ENCODE measurements at regions not wholly inside any gene's neighbourhood (a gene's known extent, or its start where the extent isn't known, plus 50 kb on each side); places are given as distances from the start of the nearest gene placed in this dataset.

GRCh38 chr2:129318581-129319421 is 660.7 kb upstream of the RAB6C start:
- no peak for DNase-seq (ENCODE audit: low read depth, low spot score)

- no peak for DNase-seq (ENCODE audit: low read depth, low spot score)
These were observed 660.1 kb upstream of the RAB6C start for GRCh38 chr2:129319422-129319717.

GRCh38 chr2:129320288-129320687 is 659.2 kb upstream of the RAB6C start:
- no peak for DNase-seq (ENCODE audit: low read depth, low spot score)

- DNase-seq (ENCODE audit: low read depth, low spot score) = no peak
These were observed 655.1 kb upstream of the RAB6C start for GRCh38 chr2:129324349-129324748.

GRCh38 chr2:129325151-129325550 is 654.3 kb upstream of the RAB6C start:
- DNase-seq (ENCODE audit: low read depth, low spot score) = no peak

GRCh38 chr2:129329574-129329973 is 649.9 kb upstream of the RAB6C start:
- no peak for DNase-seq (ENCODE audit: low read depth, low spot score)

- DNase-seq (ENCODE audit: low read depth, low spot score) = no peak
These were observed 649.0 kb upstream of the RAB6C start for GRCh38 chr2:129330504-129330903.

- DNase-seq (ENCODE audit: low read depth, low spot score) = no peak
These were observed 647.8 kb upstream of the RAB6C start for GRCh38 chr2:129331638-129332037.

GRCh38 chr2:129334128-129334527 is 645.3 kb upstream of the RAB6C start:
- no peak for DNase-seq (ENCODE audit: low read depth, low spot score)

GRCh38 chr2:129334696-129335410 is 644.6 kb upstream of the RAB6C start:
- no peak for DNase-seq (ENCODE audit: low read depth, low spot score)

- DNase-seq (ENCODE audit: low read depth, low spot score) = no peak
These were observed 643.2 kb upstream of the RAB6C start for GRCh38 chr2:129336276-129336675.

- DNase-seq (ENCODE audit: low read depth, low spot score) = no peak
These were observed 642.4 kb upstream of the RAB6C start for GRCh38 chr2:129337076-129337475.

GRCh38 chr2:129345540-129345939 is 633.9 kb upstream of the RAB6C start:
- DNase-seq (ENCODE audit: low read depth, low spot score) = no peak

GRCh38 chr2:129347486-129348217 is 631.8 kb upstream of the RAB6C start:
- DNase-seq (ENCODE audit: low read depth, low spot score) = no peak

GRCh38 chr2:129354631-129355030 is 624.8 kb upstream of the RAB6C start:
- no peak for DNase-seq (ENCODE audit: low read depth, low spot score)

- DNase-seq (ENCODE audit: low read depth, low spot score) = no peak
These were observed 617.8 kb upstream of the RAB6C start for GRCh38 chr2:129361688-129362087.

GRCh38 chr2:129366263-129366662 is 613.2 kb upstream of the RAB6C start:
- DNase-seq (ENCODE audit: low read depth, low spot score) = no peak

GRCh38 chr2:129367107-129367506 is 612.4 kb upstream of the RAB6C start:
- no peak for DNase-seq (ENCODE audit: low read depth, low spot score)

- no peak for DNase-seq (ENCODE audit: low read depth, low spot score)
These were observed 610.0 kb upstream of the RAB6C start for GRCh38 chr2:129369437-129369836.

- no peak for DNase-seq (ENCODE audit: low read depth, low spot score)
These were observed 605.0 kb upstream of the RAB6C start for GRCh38 chr2:129374452-129374851.

GRCh38 chr2:129375632-129376425 is 603.6 kb upstream of the RAB6C start:
- DNase-seq (ENCODE audit: low read depth, low spot score) = no peak
